Retinal pigment epithelial cell (primary cell): ENCODE measurements at regions not wholly inside any gene's neighbourhood (a gene's known extent, or its start where the extent isn't known, plus 50 kb on each side); places are given as distances from the start of the nearest gene placed in this dataset.
A peak's percentile ranks its signal among the peaks of the same experiment; 100 is the strongest.
"Not testable (repeated sequence)": the region's sequence is repeated elsewhere in the genome, so short reads cannot be mapped to it uniquely, and the experiment has no call there.

Experiments used
- DNase-seq: peaks from one replicate; pipeline ENCODE4 v3.0.0-alpha.2; 2010; ENCODE audit warnings: low read depth
- H3K4me3 ChIP-seq: 2 replicates; pipeline ENCODE4 v1.5.1; 2011; ENCODE audit warnings: mild to moderate bottlenecking, low read length, control low read depth, moderate library complexity
- TF ChIP-seq, protein P1 (sequence below): conservative IDR thresholded peaks from 2 replicates; pipeline ENCODE4 v1.5.1; 2011; ENCODE audit warnings: low read depth, low read length, control low read depth, inconsistent platforms

DNA sequence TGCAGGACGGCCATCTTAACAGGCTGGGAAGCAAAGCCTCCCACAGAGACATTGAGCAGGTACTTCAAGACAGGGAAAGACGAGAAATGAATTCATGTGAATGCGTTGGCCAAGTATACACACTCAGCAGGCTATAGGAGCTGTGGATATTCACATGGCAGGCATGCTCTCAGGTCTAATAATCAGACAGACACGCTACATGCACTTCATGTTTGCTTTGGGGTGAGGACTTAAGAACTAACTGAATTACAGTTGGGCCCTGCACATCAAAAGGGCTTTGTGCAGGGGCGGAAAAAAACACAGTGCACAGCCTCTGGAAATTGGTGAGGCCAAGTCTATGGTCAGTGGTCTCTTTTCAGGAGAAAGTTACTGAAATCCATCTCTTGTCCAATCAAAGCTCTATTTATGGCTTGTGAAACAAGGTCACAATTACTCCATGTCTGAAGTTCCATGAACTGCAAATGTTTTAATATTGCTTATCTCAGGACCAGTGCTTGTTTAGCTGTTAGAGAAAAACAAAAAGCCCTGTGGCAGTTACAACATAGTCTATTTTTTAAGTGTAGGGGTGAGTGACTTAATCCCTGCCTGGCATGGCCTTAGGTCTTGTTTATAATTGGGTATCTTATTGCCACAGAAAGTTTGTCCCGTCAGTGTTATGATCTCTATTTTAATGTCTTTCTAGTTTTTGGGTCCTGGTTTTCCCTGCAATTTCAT, 100.6 kb upstream of the GOLGA6L6 start:
- DNase-seq = no peak
- no peak overlapping the region for H3K4me3 ChIP-seq
- TF ChIP-seq, protein P1, sequence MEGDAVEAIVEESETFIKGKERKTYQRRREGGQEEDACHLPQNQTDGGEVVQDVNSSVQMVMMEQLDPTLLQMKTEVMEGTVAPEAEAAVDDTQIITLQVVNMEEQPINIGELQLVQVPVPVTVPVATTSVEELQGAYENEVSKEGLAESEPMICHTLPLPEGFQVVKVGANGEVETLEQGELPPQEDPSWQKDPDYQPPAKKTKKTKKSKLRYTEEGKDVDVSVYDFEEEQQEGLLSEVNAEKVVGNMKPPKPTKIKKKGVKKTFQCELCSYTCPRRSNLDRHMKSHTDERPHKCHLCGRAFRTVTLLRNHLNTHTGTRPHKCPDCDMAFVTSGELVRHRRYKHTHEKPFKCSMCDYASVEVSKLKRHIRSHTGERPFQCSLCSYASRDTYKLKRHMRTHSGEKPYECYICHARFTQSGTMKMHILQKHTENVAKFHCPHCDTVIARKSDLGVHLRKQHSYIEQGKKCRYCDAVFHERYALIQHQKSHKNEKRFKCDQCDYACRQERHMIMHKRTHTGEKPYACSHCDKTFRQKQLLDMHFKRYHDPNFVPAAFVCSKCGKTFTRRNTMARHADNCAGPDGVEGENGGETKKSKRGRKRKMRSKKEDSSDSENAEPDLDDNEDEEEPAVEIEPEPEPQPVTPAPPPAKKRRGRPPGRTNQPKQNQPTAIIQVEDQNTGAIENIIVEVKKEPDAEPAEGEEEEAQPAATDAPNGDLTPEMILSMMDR = no peak

DNA sequence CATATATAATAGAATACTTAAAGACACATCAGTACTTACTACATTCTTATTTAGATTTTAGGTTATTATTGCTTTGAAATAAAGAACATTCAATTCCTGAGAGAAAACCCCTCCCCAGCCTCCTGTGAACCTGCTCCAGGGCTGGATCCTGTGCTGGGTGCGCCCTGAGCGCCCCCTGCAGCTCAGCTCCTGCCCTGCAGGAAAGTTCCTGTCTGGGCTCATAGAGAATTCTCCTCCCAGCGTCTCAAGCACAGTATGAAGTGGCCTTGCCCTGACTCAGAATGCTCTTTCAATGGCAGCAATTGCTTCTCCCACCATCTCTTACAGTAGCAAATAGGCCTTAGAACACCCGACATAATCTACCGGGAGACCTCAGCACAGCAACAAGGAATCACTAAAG, 98.8 kb upstream of the GOLGA6L6 start:
- DNase-seq, H3K4me3 ChIP-seq: not testable (repeated sequence)

DNA sequence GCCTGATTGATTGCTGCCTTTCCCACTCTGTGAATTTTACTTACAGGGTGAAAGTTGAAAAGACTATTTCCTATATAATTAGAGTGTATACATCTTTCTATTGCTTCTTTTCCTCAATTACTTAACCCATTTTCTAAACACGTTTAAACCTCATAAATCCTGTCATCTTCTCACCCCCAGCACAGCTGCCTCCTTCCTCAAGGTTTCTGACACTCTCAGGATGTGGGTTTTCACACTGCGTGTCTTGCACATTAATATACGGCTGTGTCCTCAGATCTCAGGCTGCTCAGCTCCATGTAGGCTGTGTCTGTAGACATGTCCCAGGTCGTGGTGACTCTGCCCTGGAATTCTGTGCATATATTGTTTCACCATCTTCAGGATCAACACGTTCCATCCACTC, 97.6 kb upstream of the GOLGA6L6 start:
- H3K4me3 ChIP-seq = not testable (repeated sequence)

DNA sequence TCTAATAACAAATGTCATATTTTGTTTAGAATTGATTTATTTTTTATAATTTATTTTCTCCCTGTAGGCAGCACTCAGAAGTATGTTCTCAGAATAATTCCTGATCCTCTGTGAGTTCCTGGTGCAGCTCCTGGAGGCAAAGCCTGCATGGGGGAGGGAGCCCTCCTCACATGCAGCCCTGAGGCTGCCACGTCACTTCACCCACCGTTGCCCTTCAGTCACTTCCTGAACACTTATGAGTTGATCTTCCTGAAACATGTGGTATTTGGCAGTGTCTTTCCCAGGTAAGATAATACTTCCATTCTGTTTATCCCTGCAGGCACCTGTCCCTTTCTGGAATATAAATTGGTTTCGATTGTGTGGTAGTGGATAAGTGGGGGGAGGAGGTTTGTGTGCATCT, 95.9 kb upstream of the GOLGA6L6 start:
- not testable (repeated sequence) for DNase-seq, H3K4me3 ChIP-seq

More for the DNA sequence above, 97.6 kb upstream of the GOLGA6L6 start:
- not testable (repeated sequence) for DNase-seq

DNA sequence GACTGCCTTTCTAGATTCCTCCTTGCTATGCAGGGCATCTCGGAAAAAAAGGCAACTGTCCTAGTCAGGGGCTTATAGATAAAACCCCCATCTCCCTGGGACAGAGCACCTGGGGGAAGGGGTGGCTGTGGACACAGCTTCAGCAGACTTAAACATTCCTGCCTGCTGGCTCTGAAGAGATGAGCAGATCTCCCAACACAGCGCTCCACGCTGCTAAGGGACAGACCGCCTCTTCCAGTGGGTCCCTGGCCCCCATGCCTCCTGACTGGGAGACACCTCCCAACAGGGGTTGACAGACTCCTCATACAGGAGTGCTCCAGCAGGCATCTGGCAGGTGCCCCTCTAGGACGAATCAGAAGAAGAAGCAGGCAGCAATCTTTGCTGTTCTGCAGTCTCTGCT, 87.9 kb upstream of the GOLGA6L6 start:
- H3K4me3 ChIP-seq, DNase-seq: not testable (repeated sequence)

DNA sequence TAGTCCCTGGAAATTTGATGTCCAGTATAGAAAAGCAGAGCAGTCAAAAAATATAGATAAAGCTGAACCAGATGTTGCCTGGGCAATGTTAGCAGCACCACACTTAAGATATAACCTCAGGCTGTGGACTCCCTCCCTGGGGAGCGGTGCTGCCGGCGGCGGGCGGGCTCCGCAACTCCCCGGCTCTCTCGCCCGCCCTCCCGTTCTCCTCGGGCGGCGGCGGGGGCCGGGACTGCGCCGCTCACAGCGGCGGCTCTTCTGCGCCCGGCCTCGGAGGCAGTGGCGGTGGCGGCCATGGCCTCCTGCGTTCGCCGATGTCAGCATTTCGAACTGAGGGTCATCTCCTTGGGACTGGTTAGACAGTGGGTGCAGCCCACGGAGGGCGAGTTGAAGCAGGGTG, 86.9 kb upstream of the GOLGA6L6 start:
- H3K4me3 ChIP-seq, DNase-seq: not testable (repeated sequence)

DNA sequence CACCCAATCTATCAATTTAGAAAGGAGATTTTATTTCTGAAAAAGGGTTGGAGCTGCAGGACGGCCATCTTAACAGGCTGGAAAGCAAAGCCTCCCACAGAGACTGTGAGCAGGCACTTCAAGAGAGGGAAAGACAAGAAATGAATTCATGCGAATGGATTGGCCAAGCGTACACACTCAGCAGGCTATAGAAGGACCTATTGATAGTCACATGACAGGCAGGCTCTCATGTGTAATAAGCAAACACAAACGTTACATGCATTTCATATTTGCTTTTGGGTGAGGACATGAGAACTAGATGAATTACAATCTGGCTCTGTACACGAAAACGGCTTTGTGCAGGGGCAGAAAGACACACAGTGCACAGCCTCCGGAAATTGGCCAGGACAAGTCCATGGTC, 83.9 kb upstream of the GOLGA6L6 start:
- not testable (repeated sequence) for H3K4me3 ChIP-seq, DNase-seq

DNA sequence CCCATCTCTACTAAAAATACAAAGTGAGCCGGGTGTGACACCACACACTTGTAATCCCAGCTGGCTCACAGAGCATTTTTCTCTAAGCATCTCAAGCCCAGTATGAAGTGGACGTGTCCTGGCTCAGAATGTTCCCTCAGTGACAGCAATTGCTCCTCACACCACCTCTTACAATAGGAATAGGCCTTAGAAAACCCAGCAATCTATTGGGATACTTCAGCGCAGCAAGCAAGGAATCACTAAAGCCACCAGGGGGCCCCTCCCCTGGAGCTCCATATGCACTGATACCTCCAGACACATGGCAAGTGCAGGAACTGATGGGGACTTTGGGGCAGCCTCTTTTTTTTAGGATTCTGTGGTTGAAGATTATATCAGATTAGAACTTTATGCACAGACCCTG, 82.5 kb upstream of the GOLGA6L6 start:
- TF ChIP-seq, protein P1 = peak; percentile 12
- not testable (repeated sequence) for H3K4me3 ChIP-seq, DNase-seq

DNA sequence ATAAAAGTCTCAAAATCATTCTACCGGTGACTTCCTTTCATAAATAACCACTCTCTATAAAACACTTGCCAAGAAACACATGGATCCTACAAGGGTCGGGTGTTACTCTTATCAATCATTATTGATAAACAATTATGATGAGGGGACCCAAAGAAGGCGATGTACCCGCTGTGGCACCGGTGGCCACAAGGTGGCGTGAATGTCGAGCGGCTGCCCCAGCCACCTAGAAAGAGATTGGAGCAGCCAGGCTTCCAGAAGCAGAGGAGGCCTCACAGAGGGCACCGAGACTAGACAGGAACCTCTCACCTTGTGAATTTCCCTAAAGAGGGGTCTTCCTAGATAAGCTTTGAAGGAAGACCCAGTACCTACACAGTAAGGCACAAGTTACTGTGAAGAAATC, 80.5 kb upstream of the GOLGA6L6 start:
- not testable (repeated sequence) for H3K4me3 ChIP-seq, DNase-seq

DNA sequence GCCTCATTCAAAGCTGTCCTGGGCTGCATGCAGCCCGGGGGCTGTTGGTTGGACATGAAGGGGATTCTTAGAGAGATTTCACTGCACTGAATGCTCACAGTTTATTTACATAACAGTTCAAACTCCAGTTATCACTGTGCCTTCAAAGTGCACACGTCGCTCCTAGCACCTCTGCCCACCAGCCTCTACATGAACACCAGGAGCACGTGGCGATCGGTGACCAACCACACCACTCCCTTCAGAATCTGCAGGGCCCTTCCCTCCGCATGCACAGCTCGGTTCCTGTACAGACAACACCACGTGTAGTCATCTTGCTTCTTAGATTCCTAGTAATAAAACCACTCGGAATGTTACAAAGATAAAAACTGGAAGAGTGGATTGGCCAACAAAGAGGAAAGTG, 72.9 kb upstream of the GOLGA6L6 start:
- DNase-seq = not testable (repeated sequence)

DNA sequence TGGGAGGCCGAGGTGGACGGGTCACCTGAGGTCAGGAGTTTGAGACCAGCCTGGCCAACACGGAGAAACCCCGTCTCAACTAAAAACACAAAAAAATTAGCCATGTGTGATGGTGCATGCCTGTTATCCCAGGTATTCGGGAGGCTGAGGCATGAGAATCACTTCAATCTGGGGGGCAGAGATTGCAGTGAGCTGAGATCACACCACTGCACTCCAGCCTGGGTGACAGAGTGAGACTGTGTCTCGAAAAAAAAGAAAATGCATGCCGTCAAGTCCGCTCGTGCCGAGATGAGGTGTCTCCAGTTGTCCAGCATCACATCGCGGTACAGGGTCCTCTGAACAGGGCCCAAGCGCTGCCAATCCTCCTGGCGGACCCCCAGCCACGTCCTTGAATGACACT, 71.2 kb upstream of the GOLGA6L6 start:
- DNase-seq, H3K4me3 ChIP-seq: not testable (repeated sequence)

More for the DNA sequence above, 72.9 kb upstream of the GOLGA6L6 start:
- H3K4me3 ChIP-seq = not testable (repeated sequence)

DNA sequence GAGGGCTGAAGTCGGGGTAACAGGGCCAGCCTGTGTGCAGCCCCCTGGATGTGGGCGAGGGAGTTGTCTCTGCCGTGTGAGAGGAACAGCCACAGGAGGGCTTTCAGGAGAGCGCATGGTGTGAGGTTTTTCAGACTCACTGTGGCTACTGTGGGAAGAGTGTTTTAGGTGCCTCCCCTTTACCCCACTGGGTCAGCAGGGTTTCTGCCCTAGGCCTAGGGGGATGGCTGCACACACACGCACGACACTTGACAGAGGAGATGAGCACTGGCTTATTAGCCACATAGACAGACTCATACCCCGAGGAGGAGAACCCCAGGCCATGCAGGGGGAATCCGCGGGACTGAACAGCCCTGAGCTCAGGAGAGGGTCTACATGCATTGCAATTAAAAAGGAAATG, 70.8 kb upstream of the GOLGA6L6 start:
- not testable (repeated sequence) for DNase-seq, H3K4me3 ChIP-seq

DNA sequence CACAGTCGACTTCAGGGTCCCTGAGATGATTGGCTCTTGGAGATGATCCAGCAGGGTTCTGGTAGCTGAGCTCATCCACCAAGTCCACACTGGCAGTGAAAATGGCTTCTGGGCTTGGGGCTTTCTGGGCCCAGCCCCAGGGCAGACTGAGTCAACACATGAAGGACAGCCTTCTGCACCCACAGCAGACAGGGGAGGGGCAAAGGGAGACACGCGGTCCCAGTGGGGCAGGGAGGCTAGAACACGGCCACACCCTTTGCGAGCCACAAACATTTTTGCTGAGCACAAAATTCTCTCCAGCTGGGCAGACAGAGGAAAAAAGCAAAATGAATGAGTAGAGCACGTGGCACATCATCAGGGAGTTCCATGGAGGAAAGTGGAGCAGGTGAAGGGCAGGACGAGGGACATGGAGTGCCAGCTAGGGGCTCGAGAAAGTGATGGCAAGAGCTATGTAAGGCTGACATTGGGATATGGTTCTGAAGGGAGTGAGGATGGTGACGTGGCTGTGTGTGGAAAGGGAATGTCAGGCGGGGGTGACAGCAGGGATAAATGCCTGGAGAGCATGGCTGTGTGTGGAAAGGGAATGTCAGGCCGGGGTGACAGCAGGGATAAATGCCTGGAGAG, 70.2 kb upstream of the GOLGA6L6 start:
- not testable (repeated sequence) for DNase-seq, H3K4me3 ChIP-seq

DNA sequence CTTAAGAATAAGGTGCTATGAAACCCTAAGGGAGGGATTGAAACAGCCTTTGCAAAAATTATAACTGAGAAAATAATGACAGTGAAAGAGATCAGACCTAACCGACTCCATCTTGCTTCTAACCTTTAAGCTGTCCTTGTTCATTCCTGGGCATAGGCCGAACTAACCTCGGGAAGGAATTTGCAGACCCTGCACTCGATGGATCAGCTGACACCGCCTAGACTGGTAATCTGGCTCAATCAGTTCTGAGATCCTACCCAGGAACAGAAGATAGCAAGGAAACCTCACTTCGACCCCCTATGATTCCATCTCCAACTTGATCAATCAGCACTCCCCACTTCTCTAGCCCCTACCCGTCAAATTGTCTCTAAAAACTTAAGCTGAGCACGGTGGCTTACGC, 66.6 kb upstream of the GOLGA6L6 start:
- DNase-seq, H3K4me3 ChIP-seq: not testable (repeated sequence)

DNA sequence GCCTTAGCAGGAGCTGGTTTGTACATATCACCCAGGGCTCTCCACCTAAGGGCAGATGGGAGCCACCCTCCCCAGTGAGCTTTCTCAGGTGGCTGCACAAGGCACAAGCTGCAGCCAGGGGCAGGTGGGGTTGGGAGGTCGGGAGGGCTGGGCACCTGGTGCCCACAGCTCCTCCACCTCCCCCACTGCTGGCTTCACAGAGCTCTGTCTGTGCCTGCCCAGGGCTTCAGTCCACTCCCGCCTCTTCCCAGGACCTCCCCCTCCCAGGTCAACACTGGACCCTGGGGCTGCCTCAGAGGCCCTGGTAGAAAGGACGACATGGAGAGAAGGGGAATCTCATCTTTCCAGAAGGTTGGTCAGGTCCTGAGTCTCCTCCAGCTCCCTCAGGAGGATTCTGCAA, 55.6 kb upstream of the GOLGA6L6 start:
- not testable (repeated sequence) for H3K4me3 ChIP-seq, DNase-seq

DNA sequence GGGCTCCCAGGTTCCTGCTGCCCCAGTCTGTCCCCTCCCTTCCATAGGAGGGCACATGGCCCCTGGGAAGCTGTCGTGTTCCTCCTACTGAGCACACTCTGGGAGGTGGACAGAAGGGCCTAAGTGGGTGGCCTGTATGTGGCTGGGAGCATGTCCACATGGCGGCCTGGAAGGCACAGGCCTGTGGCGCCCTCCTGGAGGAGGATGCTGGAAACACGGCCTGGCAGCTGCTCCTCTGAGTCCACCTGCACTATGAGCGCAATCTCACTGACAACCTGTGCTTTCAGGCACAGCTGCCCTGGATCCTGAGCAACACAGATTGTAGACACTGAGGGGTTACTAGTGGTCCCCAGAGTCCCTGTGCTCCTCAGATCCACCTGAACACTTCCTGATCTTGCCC, 52.6 kb upstream of the GOLGA6L6 start:
- not testable (repeated sequence) for DNase-seq, H3K4me3 ChIP-seq

DNA sequence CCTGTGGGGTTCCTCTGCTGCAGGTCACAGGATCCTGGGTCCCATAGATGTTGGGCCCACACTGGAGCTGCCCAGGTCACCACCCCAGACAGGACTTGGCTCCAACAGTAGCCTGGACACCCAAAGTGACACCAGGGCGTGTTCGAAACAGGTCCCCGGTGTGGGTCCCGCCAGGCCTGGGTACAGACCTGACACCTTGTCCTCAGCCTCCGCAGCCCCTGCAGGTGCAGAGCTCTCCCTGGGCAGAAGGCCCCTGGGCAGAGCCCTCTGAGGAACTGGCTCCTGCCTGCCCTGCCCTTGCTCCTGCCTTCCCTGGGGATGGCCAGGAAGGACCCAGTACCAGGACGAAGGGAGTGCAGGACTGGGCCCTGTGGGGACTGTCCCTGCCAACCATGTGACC, 50.3 kb upstream of the GOLGA6L6 start:
- DNase-seq, H3K4me3 ChIP-seq: not testable (repeated sequence)
